Activated CD8-positive, alpha-beta memory T cell treated with anti-CD3 and anti-CD28 coated beads for 36 hours (primary cell): ENCODE measurements at regions not wholly inside any gene's neighbourhood (a gene's known extent, or its start where the extent isn't known, plus 50 kb on each side); places are given as distances from the start of the nearest gene placed in this dataset.
"Not testable (repeated sequence)": the region's sequence is repeated elsewhere in the genome, so short reads cannot be mapped to it uniquely, and the experiment has no call there.

Source experiments
- CTCF ChIA-PET: fragments of 350-600 bp; sonication (Branson Sonifier 250); formaldehyde crosslinking; loops from one replicate; lab custom pipeline; 2021; ENCODE audit warnings: antibody characterized with exemption; lab: Charles Lee
- POLR2A ChIA-PET: fragments of 350-600 bp; sonication (Branson Sonifier 250); formaldehyde crosslinking; loops from one replicate; lab custom pipeline; 2021; ENCODE audit warnings: antibody characterized with exemption; lab: Charles Lee

GRCh38 chr5:8784692-8785091, 761.2 kb downstream of the SEMA5A start:
- ChIA-PET CTCF (no interaction called here), POLR2A (no interaction called here)

- ChIA-PET POLR2A (no interaction called here), CTCF (no interaction called here)
Observed at GRCh38 chr5:8788246-8788645, 757.6 kb downstream of the SEMA5A start.

DNA sequence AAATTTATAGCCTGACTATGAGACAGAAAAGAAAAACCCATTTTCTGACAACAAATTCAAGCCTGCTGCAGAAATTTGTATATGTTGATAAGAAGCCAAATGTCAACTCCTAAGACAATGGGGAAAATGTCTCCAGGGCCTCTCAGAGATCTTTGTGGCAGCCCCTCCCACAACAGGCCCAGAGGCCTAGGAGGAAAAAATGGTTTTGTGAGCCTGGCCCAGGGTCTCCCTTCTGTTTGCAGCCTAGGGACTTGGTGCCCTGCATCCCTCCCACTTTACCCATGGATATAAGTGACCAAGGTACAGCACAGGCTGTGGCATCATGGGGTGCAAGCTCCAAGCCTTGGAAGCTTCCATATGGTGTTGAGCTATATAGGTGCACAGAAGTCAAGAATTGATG, 740.2 kb downstream of the SEMA5A start:
- POLR2A ChIA-PET, result no interaction called here
- CTCF ChIA-PET, result no interaction called here

DNA sequence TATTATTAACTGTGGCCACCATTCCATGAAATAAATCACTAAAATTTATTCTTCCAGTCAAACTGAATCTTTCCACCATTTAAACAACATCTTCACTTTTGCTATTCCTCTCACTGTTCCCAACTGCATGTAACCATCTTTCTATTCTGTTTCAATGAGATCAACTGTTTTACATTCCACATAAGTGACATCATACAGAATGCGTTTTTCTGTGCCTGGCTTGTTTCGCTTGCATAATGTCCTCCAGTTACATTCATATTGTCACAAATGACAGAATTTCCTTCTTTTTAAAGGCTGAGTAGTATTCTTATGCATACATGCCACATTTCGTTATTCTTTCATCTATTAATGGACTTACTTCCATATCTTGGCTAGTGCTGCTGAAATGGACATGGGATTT, 738.2 kb downstream of the SEMA5A start:
- POLR2A ChIA-PET, result no interaction called here
- CTCF ChIA-PET, result no interaction called here

GRCh38 chr5:8811581-8811980, 734.3 kb downstream of the SEMA5A start:
- POLR2A ChIA-PET, result no interaction called here

GRCh38 chr5:8813180-8813579, 732.7 kb downstream of the SEMA5A start:
- ChIA-PET CTCF (no interaction called here), POLR2A (no interaction called here)

More at GRCh38 chr5:8811581-8811980, 734.3 kb downstream of the SEMA5A start:
- CTCF ChIA-PET, result no interaction called here

DNA sequence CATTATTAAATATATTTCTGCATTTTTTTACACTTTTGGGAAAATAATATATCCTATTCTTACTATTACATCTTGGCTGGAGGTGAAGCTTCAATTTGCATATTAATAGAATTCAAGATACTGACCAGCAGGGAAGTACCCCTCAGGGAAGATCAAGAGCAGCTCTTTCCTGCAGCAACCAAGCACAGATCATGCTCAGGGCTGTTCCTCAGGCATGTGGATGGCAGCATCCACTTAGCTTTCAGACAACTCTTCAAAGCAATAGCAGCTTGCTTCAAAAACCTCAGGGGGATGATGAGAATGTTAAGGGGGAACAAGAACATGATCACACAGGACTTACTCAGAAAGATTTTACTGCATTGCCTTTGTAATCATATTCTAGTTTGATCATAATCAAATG, 731.8 kb downstream of the SEMA5A start:
- POLR2A ChIA-PET, result no interaction called here
- CTCF ChIA-PET, result no interaction called here

DNA sequence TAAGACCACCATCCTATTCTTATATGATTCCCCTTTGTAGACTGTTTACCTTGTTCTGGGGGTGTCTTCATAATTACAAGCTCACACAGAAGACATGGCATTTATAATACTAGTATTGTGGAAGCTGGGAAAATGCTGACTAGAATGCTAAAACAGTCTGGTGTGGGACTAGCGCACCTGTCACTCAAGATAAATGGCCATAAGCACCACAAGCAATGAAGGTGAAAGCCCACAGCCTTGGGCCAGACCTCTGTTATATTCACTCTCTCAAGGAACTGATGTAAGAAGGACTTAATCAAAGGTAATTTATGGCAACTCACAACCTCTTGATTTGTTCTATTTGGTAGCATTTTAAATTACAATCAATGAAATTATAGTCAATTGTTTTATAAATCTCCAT, 721.5 kb downstream of the SEMA5A start:
- ChIA-PET CTCF (no interaction called here), POLR2A (no interaction called here)

GRCh38 chr5:8825139-8825757, 720.6 kb downstream of the SEMA5A start:
- ChIA-PET POLR2A (no interaction called here), CTCF (no interaction called here)

DNA sequence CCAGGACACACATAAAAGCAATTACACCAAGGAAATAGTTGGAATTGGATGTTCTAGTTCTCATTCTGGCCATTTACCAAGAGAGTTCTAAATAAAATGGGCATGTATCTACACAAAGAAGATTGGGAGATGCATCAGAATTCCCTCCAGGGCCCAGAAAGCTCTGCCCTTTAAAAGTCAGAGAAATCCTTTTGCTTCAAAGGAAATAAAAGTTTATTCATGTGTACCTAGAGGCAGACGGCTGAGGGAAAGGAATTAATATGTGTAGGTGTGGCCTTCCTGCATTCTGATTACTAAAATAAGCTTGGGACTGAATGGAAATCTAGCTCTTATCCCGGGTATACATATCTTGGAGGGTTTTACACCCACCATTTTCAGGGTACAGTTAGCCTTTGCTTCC, 719.4 kb downstream of the SEMA5A start:
- POLR2A ChIA-PET, result no interaction called here

GRCh38 chr5:8827696-8828095, 718.2 kb downstream of the SEMA5A start:
- CTCF ChIA-PET, result no interaction called here

More for the DNA sequence above, 719.4 kb downstream of the SEMA5A start:
- CTCF ChIA-PET, result no interaction called here

GRCh38 chr5:8828596-8829322, 717.1 kb downstream of the SEMA5A start:
- ChIA-PET CTCF (no interaction called here), POLR2A (no interaction called here)

More at GRCh38 chr5:8827696-8828095, 718.2 kb downstream of the SEMA5A start:
- POLR2A ChIA-PET, result no interaction called here

- CTCF ChIA-PET, result no interaction called here
- POLR2A ChIA-PET, result no interaction called here
Observed at GRCh38 chr5:8829323-8830029, 716.4 kb downstream of the SEMA5A start.

- CTCF ChIA-PET, result no interaction called here
- POLR2A ChIA-PET, result no interaction called here
Observed at GRCh38 chr5:8831251-8831650, 714.6 kb downstream of the SEMA5A start.

GRCh38 chr5:8831854-8832253, 714.0 kb downstream of the SEMA5A start:
- CTCF ChIA-PET, result no interaction called here
- POLR2A ChIA-PET, result no interaction called here

GRCh38 chr5:8839361-8840055, 706.4 kb downstream of the SEMA5A start:
- ChIA-PET CTCF (interaction anchor here (1.1 kb wide), 1 partner anchor 19 kb away, joined by 3 read pairs; no protein-coding TSS in a partner anchor), POLR2A (no interaction called here)

- CTCF ChIA-PET, result no interaction called here
- POLR2A ChIA-PET, result no interaction called here
Observed at GRCh38 chr5:8840237-8840636, 705.6 kb downstream of the SEMA5A start.

DNA sequence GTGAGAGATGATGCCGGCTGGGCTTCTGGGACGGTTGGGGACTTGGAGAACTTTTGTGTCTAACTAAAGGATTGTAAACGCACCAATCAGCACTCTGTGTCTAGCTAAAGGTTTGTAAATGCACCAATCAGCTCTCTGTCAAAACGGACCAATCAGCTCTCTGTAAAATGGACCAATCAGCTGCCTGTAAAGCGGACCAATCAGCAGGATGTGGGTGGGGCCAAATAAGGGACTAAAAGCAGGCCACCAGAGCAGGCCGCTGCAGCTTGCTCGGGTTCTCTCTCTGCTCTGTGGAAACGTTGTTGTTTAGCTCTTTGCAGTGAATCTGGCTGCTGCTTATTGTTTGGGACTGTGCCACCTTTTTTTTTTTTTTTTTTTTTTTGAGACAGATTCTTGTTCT, 705.1 kb downstream of the SEMA5A start:
- POLR2A ChIA-PET, result not testable (repeated sequence)
- CTCF ChIA-PET, result interaction anchor here (0.5 kb wide), 1 partner anchor 121 kb away, joined by 4 read pairs; no protein-coding TSS in a partner anchor

- CTCF ChIA-PET, result no interaction called here
- POLR2A ChIA-PET, result no interaction called here
Observed at GRCh38 chr5:8842971-8843551, 702.8 kb downstream of the SEMA5A start.

DNA sequence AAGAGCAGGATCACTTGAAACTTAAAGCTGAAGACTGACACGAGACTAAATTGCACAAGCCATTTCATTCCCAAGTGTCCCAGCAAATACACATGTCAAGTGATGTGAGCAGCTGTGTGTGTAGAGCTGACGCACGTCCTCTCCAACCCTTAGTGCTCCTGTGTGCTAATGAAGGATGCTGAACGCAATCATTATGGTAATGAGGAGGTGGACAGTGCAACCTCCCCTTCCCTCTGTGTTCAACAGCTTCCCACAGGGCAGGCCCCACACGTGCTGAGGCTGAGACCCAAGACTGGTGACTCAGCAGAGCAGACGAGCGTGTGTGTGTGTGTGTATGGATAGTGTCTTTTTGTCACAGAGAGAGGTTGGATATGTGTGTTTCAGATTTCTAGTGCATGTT, 702.1 kb downstream of the SEMA5A start:
- ChIA-PET POLR2A (no interaction called here), CTCF (no interaction called here)
